ENCODE measurements at regions not wholly inside any gene's neighbourhood (a gene's known extent, or its start where the extent isn't known, plus 50 kb on each side); places are given as distances from the start of the nearest gene placed in this dataset.
A peak's percentile ranks its signal among the peaks of the same experiment; 100 is the strongest.

GRCh38 chr6:81465859-81466258 is 286.6 kb downstream of the TENT5A start:
- TF ChIP-seq TAF1 (IDR thresholded peaks at IDR 0.05; ENCODE audit: borderline replicate concordance, insufficient read depth, low read length) (no peak), POLR2AphosphoS5 (IDR thresholded peaks at IDR 0.05; ENCODE audit: low read depth, low read length) (no peak), SIN3A (IDR thresholded peaks at IDR 0.05; ENCODE audit: borderline replicate concordance, insufficient read depth, low read length) (no peak), FOXP2 (optimal IDR thresholded peaks at IDR 0.05; ENCODE audit: borderline replicate concordance, extremely low read depth, extremely low read length, insufficient read depth) (no peak)
- TF ChIP-seq, protein P1, sequence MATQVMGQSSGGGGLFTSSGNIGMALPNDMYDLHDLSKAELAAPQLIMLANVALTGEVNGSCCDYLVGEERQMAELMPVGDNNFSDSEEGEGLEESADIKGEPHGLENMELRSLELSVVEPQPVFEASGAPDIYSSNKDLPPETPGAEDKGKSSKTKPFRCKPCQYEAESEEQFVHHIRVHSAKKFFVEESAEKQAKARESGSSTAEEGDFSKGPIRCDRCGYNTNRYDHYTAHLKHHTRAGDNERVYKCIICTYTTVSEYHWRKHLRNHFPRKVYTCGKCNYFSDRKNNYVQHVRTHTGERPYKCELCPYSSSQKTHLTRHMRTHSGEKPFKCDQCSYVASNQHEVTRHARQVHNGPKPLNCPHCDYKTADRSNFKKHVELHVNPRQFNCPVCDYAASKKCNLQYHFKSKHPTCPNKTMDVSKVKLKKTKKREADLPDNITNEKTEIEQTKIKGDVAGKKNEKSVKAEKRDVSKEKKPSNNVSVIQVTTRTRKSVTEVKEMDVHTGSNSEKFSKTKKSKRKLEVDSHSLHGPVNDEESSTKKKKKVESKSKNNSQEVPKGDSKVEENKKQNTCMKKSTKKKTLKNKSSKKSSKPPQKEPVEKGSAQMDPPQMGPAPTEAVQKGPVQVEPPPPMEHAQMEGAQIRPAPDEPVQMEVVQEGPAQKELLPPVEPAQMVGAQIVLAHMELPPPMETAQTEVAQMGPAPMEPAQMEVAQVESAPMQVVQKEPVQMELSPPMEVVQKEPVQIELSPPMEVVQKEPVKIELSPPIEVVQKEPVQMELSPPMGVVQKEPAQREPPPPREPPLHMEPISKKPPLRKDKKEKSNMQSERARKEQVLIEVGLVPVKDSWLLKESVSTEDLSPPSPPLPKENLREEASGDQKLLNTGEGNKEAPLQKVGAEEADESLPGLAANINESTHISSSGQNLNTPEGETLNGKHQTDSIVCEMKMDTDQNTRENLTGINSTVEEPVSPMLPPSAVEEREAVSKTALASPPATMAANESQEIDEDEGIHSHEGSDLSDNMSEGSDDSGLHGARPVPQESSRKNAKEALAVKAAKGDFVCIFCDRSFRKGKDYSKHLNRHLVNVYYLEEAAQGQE (IDR thresholded peaks at IDR 0.05; ENCODE audit: insufficient read depth in 1 of 2, low read depth in 2 of 2, low read length in 2 of 2), result no peak

GRCh38 chr6:81456416-81456815 is 296.1 kb downstream of the TENT5A start:
- TF ChIP-seq, protein P1 (IDR thresholded peaks at IDR 0.05; ENCODE audit: insufficient read depth in 1 of 2, low read depth in 2 of 2, low read length in 2 of 2), result no peak
- TF ChIP-seq TAF1 (IDR thresholded peaks at IDR 0.05; ENCODE audit: borderline replicate concordance, insufficient read depth, low read length) (no peak), POLR2AphosphoS5 (IDR thresholded peaks at IDR 0.05; ENCODE audit: low read depth, low read length) (no peak), FOXP2 (optimal IDR thresholded peaks at IDR 0.05; ENCODE audit: borderline replicate concordance, extremely low read depth, extremely low read length, insufficient read depth) (no peak), SIN3A (IDR thresholded peaks at IDR 0.05; ENCODE audit: borderline replicate concordance, insufficient read depth, low read length) (no peak)

- TF ChIP-seq, protein P1 (IDR thresholded peaks at IDR 0.05; ENCODE audit: insufficient read depth in 1 of 2, low read depth in 2 of 2, low read length in 2 of 2), result no peak
- TF ChIP-seq FOXP2 (optimal IDR thresholded peaks at IDR 0.05; ENCODE audit: borderline replicate concordance, extremely low read depth, extremely low read length, insufficient read depth) (no peak), SIN3A (IDR thresholded peaks at IDR 0.05; ENCODE audit: borderline replicate concordance, insufficient read depth, low read length) (no peak), POLR2AphosphoS5 (IDR thresholded peaks at IDR 0.05; ENCODE audit: low read depth, low read length) (no peak)
Measured at GRCh38 chr6:81455641-81456040, 296.8 kb downstream of the TENT5A start.

DNA sequence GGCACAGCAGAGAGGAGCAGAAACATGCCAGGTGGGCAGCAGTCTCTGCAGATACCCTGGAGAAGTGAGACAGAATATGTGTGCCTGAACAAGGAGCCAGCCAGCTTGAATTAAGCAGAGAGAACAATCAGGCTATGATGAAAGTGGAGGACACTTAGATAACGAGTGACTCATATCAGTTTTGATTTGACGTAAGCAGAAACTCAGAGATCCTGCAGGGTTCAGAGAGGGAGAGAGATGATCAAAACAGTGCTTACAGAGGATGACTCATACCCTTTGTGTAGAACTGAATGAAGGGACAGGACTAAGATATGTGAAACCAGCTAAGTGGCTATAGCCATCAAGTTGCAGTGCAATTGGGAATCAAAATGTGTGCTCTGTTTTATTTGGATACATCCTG is 300.7 kb downstream of the TENT5A start:
- TF ChIP-seq, protein P1 (IDR thresholded peaks at IDR 0.05; ENCODE audit: insufficient read depth in 1 of 2, low read depth in 2 of 2, low read length in 2 of 2), result 0 out of 4 replicates have a peak, but pooled peaks of 1 of the 2 experiments have one; percentile 29
- TF ChIP-seq FOXP2 (optimal IDR thresholded peaks at IDR 0.05; ENCODE audit: borderline replicate concordance, extremely low read depth, extremely low read length, insufficient read depth) (no peak), TAF1 (IDR thresholded peaks at IDR 0.05; ENCODE audit: borderline replicate concordance, insufficient read depth, low read length) (peak; percentile 52; the same call in 1 of the 2 replicates), POLR2AphosphoS5 (IDR thresholded peaks at IDR 0.05; ENCODE audit: low read depth, low read length) (0 out of 2 replicates have a peak, but pooled peaks have one; percentile 29), SIN3A (IDR thresholded peaks at IDR 0.05; ENCODE audit: borderline replicate concordance, insufficient read depth, low read length) (0 out of 2 replicates have a peak, but pooled peaks have one; percentile 62)

GRCh38 chr6:81450180-81450579 is 302.3 kb downstream of the TENT5A start:
- TF ChIP-seq, protein P1 (IDR thresholded peaks at IDR 0.05; ENCODE audit: insufficient read depth in 1 of 2, low read depth in 2 of 2, low read length in 2 of 2), result no peak
- TF ChIP-seq TAF1 (IDR thresholded peaks at IDR 0.05; ENCODE audit: borderline replicate concordance, insufficient read depth, low read length) (no peak), POLR2AphosphoS5 (IDR thresholded peaks at IDR 0.05; ENCODE audit: low read depth, low read length) (no peak), FOXP2 (optimal IDR thresholded peaks at IDR 0.05; ENCODE audit: borderline replicate concordance, extremely low read depth, extremely low read length, insufficient read depth) (no peak), SIN3A (IDR thresholded peaks at IDR 0.05; ENCODE audit: borderline replicate concordance, insufficient read depth, low read length) (no peak)

All from PFSK-1 (cell line).